GM23338 (cell line): ENCODE measurements at regions not wholly inside any gene's neighbourhood (a gene's known extent, or its start where the extent isn't known, plus 50 kb on each side); places are given as distances from the start of the nearest gene placed in this dataset.

Experiments
- ATAC-seq: fragments of 200-7000 bp; cut with Tn5 transposase; 3 replicates; pipeline ENCODE4 v1.9.1; 2020
- DNase-seq: peaks from one replicate; pipeline ENCODE4 v3.0.0-alpha.2; 2015; ENCODE audit warnings: low spot score
- H2AFZ ChIP-seq: fragments of 200-600 bp; sonication (generic); 2 replicates; pipeline ENCODE4 v1.8.0; 2016; ENCODE audit warnings: antibody characterized with exemption, mild to moderate bottlenecking, moderate library complexity
- H3F3A ChIP-seq: fragments of 200-600 bp; sonication (generic); replicated peaks from 2 replicates; pipeline ENCODE4 v1.8.0; 2017; ENCODE audit warnings: antibody characterized with exemption, mixed run types, low read depth
- H3K27ac ChIP-seq: fragments of 200-600 bp; sonication (generic); 2 replicates; pipeline ENCODE4 v1.6.1; 2016; ENCODE audit warnings: low read depth
- H3K27me3 ChIP-seq: fragments of 200-600 bp; sonication (generic); 2 replicates; pipeline ENCODE4 v1.8.0; 2016; ENCODE audit warnings: mild to moderate bottlenecking, mixed run types, moderate library complexity; ENCODE audit not compliant: insufficient read depth
- H3K36me3 ChIP-seq: fragments of 200-600 bp; sonication (generic); 2 replicates; pipeline ENCODE4 v1.8.0; 2016; ENCODE audit warnings: mild to moderate bottlenecking; ENCODE audit not compliant: insufficient read depth
- H3K4me1 ChIP-seq: fragments of 200-600 bp; sonication (generic); 2 replicates; pipeline ENCODE4 v1.8.0; 2016; ENCODE audit warnings: mild to moderate bottlenecking, moderate library complexity; ENCODE audit not compliant: insufficient read depth
- H3K4me2 ChIP-seq: fragments of 200-600 bp; sonication (generic); 2 replicates; pipeline ENCODE4 v1.7.1; 2017; ENCODE audit warnings: mixed run types
- H3K4me3 ChIP-seq: fragments of 200-600 bp; sonication (generic); 2 replicates; pipeline ENCODE4 v1.6.1; 2016; ENCODE audit warnings: mixed run types
- H3K79me2 ChIP-seq: fragments of 200-600 bp; sonication (generic); replicated peaks from 2 replicates; pipeline ENCODE4 v1.8.0; 2017; ENCODE audit warnings: mild to moderate bottlenecking; ENCODE audit not compliant: insufficient read depth
- H3K9me2 ChIP-seq: fragments of 200-600 bp; sonication (generic); 2 replicates; pipeline ENCODE4 v1.8.0; 2017; ENCODE audit not compliant: insufficient read depth
- H4K20me1 ChIP-seq: fragments of 200-600 bp; sonication (generic); replicated peaks from 2 replicates; pipeline ENCODE4 v1.8.0; 2017; ENCODE audit warnings: mild to moderate bottlenecking; ENCODE audit not compliant: insufficient read depth
- H3K27ac Mint-ChIP-seq: 2 replicates; pipeline ENCODE4 v1.8.0; 2020; ENCODE audit warnings: inconsistent platforms, mild to moderate bottlenecking, moderate library complexity, mixed read lengths
- H3K27me3 Mint-ChIP-seq: 3 replicates; pipeline ENCODE4 v1.8.0; 2022; ENCODE audit warnings: low read depth, mild to moderate bottlenecking, moderate library complexity, mixed read lengths, inconsistent platforms; ENCODE audit not compliant: insufficient read depth, poor library complexity
- H3K36me3 Mint-ChIP-seq: 3 replicates; pipeline ENCODE4 v1.8.0; 2021; ENCODE audit warnings: low read depth, mild to moderate bottlenecking, inconsistent platforms, moderate library complexity, mixed read lengths
- H3K4me1 Mint-ChIP-seq: 3 replicates; pipeline ENCODE4 v1.8.0; 2020; ENCODE audit warnings: mild to moderate bottlenecking, inconsistent platforms, mixed read lengths
- H3K4me3 Mint-ChIP-seq: 3 replicates; pipeline ENCODE4 v1.8.0; 2021; ENCODE audit warnings: moderate library complexity, mild to moderate bottlenecking, inconsistent platforms, mixed read lengths
- H3K9me3 Mint-ChIP-seq: 3 replicates; pipeline ENCODE4 v1.8.0; 2020; ENCODE audit warnings: moderate library complexity, mild to moderate bottlenecking, inconsistent platforms, mixed read lengths
- CREB1 ChIP-seq: fragments of 250-450 bp; sonication (Bioruptor Pico); IDR thresholded peaks from 2 replicates; pipeline ENCODE4 v1.5.0; 2020; ENCODE audit warnings: low read depth, mild to moderate bottlenecking, moderate library complexity
- CTCF ChIP-seq, 2 experiments: fragments of 200-600 bp in 1 of 2; sonication (generic) in 1 of 2; conservative IDR thresholded peaks; 2 replicates each; pipeline versions ENCODE4 v1.5.1 to v1.6.1; 2016 to 2017; ENCODE audit warnings: antibody characterized with exemption in 2 of 2, low read depth in 2 of 2, mild to moderate bottlenecking in 2 of 2, moderate library complexity in 1 of 2
- ETS1 ChIP-seq: IDR thresholded peaks from 2 replicates; pipeline ENCODE4 v1.6.1; 2016; ENCODE audit warnings: antibody characterized with exemption
- EZH2 ChIP-seq: fragments of 200-600 bp; sonication (generic); IDR thresholded peaks from one replicate; pipeline ENCODE4 v1.8.0; 2017; ENCODE audit warnings: antibody characterized with exemption, mild to moderate bottlenecking, low read depth; ENCODE audit not compliant: unreplicated experiment
- EZH2phosphoT487 ChIP-seq: fragments of 200-600 bp; sonication (generic); IDR thresholded peaks from one replicate; pipeline ENCODE4 v1.8.1; 2018; ENCODE audit warnings: antibody characterized with exemption; ENCODE audit not compliant: unreplicated experiment
- JUNB ChIP-seq: IDR thresholded peaks from one replicate; pipeline ENCODE4 v1.6.1; 2016; ENCODE audit warnings: antibody characterized with exemption; ENCODE audit not compliant: unreplicated experiment
- NANOG ChIP-seq: IDR thresholded peaks from 2 replicates; pipeline ENCODE4 v1.6.1; 2016; ENCODE audit warnings: antibody characterized with exemption, borderline replicate concordance
- REST ChIP-seq: IDR thresholded peaks from one replicate; pipeline ENCODE4 v1.6.1; 2018; ENCODE audit warnings: antibody characterized with exemption; ENCODE audit not compliant: unreplicated experiment
- ZNF114 ChIP-seq: fragments of 250-450 bp; sonication (Bioruptor Pico); IDR thresholded peaks from 2 replicates; pipeline ENCODE4 v1.5.0; 2020; ENCODE audit warnings: mild to moderate bottlenecking, moderate library complexity
- ZNF462 ChIP-seq: fragments of 250-450 bp; sonication (Bioruptor Pico); IDR thresholded peaks from 2 replicates; pipeline ENCODE4 v1.5.0; 2020; ENCODE audit warnings: mild to moderate bottlenecking, moderate library complexity

- Histone ChIP-seq H3K27ac (no peak overlapping the region), H3K36me3 (no peaks in the 10 kb centered on the region), H3K4me3 (no peak overlapping the region), H3K4me2 (no peak overlapping the region), H3F3A (no peaks in the 10 kb centered on the region), H3K9me2 (no peaks in the 10 kb centered on the region), H3K27me3 (no peaks in the 10 kb centered on the region), H3K4me1 (no peaks in the 10 kb centered on the region), H2AFZ (no peak overlapping the region), H4K20me1 (no peaks in the 10 kb centered on the region), H3K79me2 (no peaks in the 10 kb centered on the region)
- Mint-ChIP-seq H3K27ac (no peak overlapping the region), H3K4me3 (no peak overlapping the region), H3K4me1 (no peaks in the 10 kb centered on the region), H3K27me3 (no peaks in the 10 kb centered on the region), H3K36me3 (peaks cover 5% of the 10 kb centered on the region; the same call in 1 of the 3 replicates), H3K9me3 (peaks cover 40% of the 10 kb centered on the region)
- ATAC-seq (no peak), DNase-seq (no peak)
- no peak for TF ChIP-seq NANOG
- TF ChIP-seq REST = no peak
- TF ChIP-seq EZH2 = no peak
- no peak for TF ChIP-seq JUNB
These were observed 569.0 kb downstream of the DCDC2C start for GRCh38 chr2:4272261-4272858.

GRCh38 chr2:4278392-4278791 is 575.0 kb downstream of the DCDC2C start:
- Histone ChIP-seq H3K79me2 (no peaks in the 10 kb centered on the region), H3K36me3 (no peaks in the 10 kb centered on the region), H3K4me3 (no peak overlapping the region), H3K27ac (no peak overlapping the region), H4K20me1 (no peaks in the 10 kb centered on the region), H2AFZ (no peak overlapping the region), H3K4me1 (no peaks in the 10 kb centered on the region), H3K9me2 (no peaks in the 10 kb centered on the region), H3K27me3 (no peaks in the 10 kb centered on the region), H3F3A (no peaks in the 10 kb centered on the region), H3K4me2 (no peak overlapping the region)
- Mint-ChIP-seq H3K4me1 (no peaks in the 10 kb centered on the region), H3K36me3 (peaks cover 5% of the 10 kb centered on the region; the same call in 1 of the 3 replicates), H3K9me3 (peaks cover 57% of the 10 kb centered on the region), H3K27me3 (no peaks in the 10 kb centered on the region), H3K27ac (no peak overlapping the region), H3K4me3 (no peak overlapping the region)
- ATAC-seq = no peak
- DNase-seq = no peak
- TF ChIP-seq CTCF (conservative IDR thresholded peaks at IDR 0.05; ENCODE audit: low read depth in 2 of 2) (no peak), ZNF462 (no peak), CREB1 (CRISPR knock-in tag) (no peak), EZH2phosphoT487 (no peak), ETS1 (no peak), ZNF114 (CRISPR knock-in tag) (no peak)
